NCI-H128 (cell line): ENCODE measurements at regions not wholly inside any gene's neighbourhood (a gene's known extent, or its start where the extent isn't known, plus 50 kb on each side); places are given as distances from the start of the nearest gene placed in this dataset.
"Not testable (repeated sequence)": the region's sequence is repeated elsewhere in the genome, so short reads cannot be mapped to it uniquely, and the experiment has no call there.

Source experiments
- DNase-seq: peaks from one replicate; lab custom pipeline; 2025; ENCODE audit not compliant: unreplicated experiment; lab: John Stamatoyannopoulos, UW

DNA sequence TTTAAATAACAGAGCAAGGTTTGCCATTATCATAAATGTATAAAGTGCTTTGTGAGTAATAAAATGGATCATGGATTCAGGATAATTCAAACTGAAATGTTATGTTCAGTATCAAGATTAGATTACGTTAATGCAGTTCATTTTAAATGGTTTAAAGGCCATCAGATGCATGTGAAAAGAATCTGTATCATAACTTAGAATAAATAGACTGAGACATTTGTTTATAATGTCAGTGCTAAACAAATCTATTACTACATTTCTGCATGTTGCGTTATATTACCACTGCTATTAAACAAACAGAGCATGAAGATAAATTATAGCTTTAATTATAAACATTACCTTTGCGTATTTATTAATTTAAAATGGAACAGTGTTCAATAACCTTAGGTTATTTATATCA lies 160.2 kb downstream of the TOX3 start:
- DNase-seq: no peak

DNA sequence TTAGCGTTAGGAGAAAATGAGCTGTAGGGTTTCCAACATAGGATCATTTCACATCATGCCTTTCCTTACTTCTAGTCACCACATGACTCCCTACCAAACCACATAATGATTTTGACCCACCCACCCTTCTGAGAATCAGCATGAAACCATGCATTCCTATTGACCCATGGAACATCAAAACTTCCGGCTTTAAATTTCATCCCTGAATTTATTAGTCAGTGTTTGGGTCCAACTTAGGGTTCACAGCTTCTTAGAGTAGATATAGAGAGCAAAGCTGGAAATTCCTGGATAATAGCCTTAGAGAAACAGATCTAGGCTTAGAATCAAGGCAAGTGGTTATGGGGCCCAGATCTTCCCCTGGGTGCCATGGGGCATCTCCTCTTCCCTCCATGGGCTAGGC lies 162.6 kb downstream of the TOX3 start:
- no peak for DNase-seq

GRCh38 chr16:52383640-52384292 lies 163.2 kb downstream of the TOX3 start:
- DNase-seq: no peak

- no peak for DNase-seq
These were observed 163.8 kb downstream of the TOX3 start for GRCh38 chr16:52383119-52383518.

DNA sequence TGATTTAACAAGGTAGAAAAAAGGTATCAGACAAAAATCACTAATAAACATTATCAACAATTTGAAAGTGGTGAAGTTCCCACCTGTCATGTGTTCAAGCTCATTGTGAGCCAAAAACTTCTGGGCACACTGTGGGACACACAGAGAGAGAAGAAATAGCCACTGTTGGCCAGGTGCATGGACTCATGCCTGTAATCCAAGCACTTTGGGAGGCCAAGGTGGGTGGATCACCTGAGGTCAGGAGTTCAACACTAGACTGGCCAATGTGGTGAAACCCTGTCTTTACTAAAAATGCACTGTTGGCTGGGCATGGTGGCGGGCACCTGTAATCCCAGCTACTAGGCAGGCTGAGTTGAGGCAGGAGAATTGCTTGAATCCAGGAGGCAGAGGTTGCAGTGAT lies 167.4 kb downstream of the TOX3 start:
- no peak for DNase-seq

- DNase-seq: no peak
These were observed 170.2 kb downstream of the TOX3 start for GRCh38 chr16:52376676-52377280.

DNA sequence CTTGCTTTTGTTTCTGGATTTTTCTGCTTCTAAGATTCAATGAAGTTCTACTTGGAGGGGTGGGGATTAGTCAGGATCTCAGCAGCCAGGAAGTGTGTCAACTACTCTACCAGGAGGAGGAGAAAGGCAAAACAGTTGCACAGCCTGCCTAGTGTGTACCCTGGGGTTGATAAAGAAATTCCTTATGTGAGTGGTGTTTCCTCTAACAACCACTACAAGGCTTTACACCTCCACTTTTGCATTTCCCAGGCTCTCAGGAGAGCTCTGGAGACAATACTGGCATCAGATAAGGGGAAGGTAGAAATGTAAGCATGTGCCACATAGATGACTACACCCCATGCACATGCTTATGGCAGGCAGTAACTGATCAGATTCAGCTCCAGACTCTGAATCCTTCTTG lies 174.6 kb downstream of the TOX3 start:
- DNase-seq: no peak

DNA sequence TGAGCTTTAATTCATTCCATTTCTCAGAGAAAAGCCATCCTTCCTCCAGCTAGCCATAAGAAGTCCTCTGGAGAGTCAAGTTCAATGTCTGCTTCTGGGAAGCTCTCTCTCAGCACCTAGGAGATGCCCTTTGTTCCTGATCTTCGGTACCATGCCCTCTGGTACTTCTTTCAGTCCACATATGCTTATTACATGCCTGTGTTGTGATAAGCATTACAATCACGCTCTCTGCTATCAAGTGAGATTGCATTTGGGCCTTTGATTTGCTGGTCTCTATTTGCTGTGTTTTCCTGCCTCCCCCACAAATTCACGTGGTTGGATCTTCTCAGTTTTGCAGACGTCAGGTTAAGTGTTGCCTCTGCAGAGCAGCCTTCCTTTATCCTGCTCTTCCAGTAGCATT lies 178.1 kb downstream of the TOX3 start:
- DNase-seq: no peak

- DNase-seq: no peak
These were observed 179.1 kb downstream of the TOX3 start for GRCh38 chr16:52367821-52368220.

DNA sequence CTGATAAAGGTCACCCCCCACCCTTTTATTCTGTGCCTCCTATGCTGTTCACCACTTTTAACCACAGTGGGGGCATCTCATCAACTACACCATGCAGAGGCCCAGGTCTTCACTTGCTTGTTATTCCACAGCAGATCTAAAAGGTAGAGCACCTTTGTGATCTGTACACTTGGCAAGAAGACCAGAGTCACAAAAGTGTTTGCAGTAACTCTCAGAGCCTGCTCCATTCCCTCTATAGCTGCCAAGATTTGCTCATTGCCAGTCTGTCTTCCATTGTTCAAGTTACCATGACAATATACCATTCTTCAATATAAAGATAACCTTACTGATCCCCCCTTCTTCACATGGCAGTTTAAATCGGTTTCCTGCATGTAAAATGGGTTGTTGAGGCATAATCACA lies 180.0 kb downstream of the TOX3 start:
- no peak for DNase-seq

DNA sequence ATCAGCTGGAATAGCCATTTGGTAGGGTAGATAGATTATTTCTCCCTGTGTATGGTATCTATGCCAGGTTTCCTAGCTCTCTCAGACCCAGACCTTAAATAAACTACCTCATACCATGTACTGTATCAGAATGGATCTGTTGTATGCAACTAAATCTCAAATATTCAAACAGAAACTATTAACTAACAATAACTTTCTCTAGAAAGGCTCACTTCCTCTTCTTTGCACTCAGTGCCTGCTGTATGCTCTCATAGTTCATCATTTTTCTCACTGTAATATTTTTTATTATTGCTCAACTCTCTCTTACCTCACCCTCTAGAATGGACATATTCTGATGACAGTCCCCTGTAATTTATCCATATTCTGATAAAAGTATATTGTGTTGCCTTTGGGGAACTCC lies 182.4 kb downstream of the TOX3 start:
- no peak for DNase-seq

GRCh38 chr16:52363082-52363481 lies 183.9 kb downstream of the TOX3 start:
- no peak for DNase-seq

DNA sequence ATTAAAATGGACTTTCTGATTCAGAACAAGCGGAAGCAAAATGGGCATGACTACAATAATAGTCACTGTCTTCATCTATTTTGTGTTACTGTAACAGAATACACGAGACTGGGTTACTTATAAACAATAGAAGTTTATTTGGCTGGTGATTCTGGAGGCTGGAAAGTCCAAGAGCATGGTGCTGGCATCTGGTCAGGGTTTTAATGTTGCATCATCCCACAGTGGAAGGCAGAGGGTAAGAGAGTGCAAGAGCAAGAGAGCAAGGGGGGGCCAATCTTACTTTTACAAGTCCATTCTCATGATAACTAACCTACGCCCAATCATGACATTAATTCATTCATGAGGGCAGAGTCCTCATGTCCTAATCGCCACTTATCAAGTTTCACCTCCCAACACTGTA lies 189.2 kb downstream of the TOX3 start:
- no peak for DNase-seq

GRCh38 chr16:52353249-52353648 lies 193.7 kb downstream of the TOX3 start:
- DNase-seq: no peak

DNA sequence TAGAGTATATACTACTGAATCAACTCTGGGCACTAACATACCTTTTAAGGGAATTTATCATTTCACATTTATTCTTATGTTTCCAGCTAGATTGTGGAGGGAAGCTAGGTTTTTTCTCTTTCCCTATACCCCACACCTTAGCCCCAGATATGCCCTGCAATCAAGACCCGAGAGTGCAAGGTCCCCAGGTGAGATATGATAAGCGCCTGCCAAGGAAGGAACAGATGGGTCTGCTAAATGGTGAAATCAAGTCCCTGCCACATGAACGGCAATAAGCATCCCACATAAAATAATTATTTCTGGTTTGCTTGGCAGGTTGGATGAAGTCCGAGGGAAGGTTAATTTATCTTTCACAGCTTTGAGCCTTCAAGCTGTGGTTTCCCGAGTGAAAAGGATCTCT lies 195.5 kb downstream of the TOX3 start:
- DNase-seq: no peak

GRCh38 chr16:52350031-52350642 lies 196.8 kb downstream of the TOX3 start:
- no peak for DNase-seq

- DNase-seq: no peak
These were observed 200.2 kb downstream of the TOX3 start for GRCh38 chr16:52346709-52347108.

GRCh38 chr16:52333673-52334072 lies 213.3 kb downstream of the TOX3 start:
- not testable (repeated sequence) for DNase-seq

DNA sequence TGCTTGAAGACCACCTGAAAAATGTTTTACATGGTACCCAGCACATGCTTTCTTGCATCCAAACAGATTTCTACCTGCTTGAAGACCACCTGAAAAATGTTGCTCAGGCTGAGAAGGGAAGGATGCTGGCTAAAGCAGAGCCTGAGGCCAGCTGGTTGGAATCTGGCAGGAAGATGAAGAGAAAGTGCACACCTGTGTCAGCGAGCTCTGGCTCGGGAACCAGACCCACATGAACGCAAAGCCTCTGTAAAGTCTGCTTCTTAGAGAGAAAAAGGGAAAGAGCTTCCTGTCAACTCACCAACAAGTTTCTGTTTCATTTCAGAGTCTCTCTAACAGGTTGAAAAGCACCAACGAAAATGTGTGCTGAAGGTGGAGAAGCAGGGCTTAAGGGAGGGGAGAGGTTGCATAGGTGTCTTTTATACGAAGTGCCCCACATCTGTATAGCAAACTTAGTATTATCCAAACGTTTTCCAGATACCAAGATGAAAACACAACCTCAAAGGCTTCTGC lies 226.0 kb downstream of the TOX3 start:
- DNase-seq: no peak

DNA sequence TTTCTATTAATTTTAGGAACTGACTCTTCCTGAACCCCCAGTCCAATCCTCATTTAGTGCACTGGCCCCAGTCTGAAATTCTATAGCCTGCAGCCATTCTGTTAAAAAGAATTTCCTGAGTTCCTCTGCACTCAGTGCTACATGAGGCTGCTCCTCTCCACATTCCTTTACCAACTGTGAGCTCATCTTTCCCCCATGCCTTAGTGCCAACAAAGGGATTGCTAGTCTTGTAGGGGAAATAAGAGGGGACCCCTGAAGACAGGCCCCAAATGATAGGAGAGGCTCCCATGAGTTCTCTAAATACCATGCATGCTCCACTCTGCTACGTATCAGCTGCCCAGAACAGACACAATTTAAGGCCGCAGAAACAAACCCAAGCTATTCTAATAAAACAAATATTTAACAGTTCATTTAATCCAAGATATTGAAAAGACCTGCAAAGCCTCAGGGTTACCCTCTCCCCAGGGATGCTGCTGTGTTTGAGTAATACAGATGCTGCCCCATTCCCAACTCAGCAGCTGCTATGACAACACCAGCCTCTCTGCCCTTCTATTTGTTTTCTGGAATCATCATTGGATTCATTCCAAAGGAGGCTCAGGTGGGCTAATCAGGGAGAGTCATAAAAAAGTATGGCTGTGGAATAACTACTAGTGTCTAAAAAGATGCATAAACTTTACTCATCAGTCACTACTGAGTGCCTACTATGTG lies 228.5 kb downstream of the TOX3 start:
- no peak for DNase-seq

GRCh38 chr16:52316241-52316640 lies 230.7 kb downstream of the TOX3 start:
- no peak for DNase-seq

DNA sequence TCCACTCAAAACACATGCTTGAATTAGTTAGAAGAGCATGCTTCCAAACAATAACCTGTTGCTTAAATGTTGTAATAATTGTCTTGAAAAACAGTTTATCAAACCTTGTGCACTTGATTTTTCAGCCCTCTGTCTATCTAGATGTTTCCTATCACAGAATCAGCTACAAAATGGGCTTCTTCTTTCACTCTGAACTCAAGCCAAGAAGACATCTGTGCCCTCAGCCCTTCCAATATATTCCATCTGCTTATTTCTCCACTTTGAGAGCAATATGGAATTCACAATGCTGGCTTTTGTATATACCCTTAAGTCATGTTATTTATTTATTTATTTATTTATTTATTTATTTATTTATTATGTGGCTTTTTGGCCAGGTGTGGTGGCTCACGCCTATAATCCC lies 234.2 kb downstream of the TOX3 start:
- no peak for DNase-seq
